ENCODE measurements at regions not wholly inside any gene's neighbourhood (a gene's known extent, or its start where the extent isn't known, plus 50 kb on each side); places are given as distances from the start of the nearest gene placed in this dataset.
"Not testable (repeated sequence)": the region's sequence is repeated elsewhere in the genome, so short reads cannot be mapped to it uniquely, and the experiment has no call there.

- in situ Hi-C loops (cut with HindIII; ENCODE audit: low pct_unique_long_range_greater_than_20kb, low sequenced_read_pairs) (no loop called here), intact Hi-C loops (cut with micrococcal nuclease; ENCODE audit: unreplicated experiment) (no loop called here)
- POLR2A ChIA-PET: no interaction called here
- ATAC-seq (no peak), DNase-seq (ENCODE audit: low read depth, low spot score) (no peak)
- Histone ChIP-seq H3K27ac (ENCODE audit: low read length) (no peak overlapping the region), H3K27me3 (ENCODE audit: control insufficient read depth, insufficient read depth, low read length) (no peaks in the 10 kb centered on the region), H3K4me3 (ENCODE audit: low read depth in 2 of 2, low read length in 2 of 2) (no peak overlapping the region), H3K36me3 (ENCODE audit: control insufficient read depth, insufficient read depth, low read length) (no peaks in the 10 kb centered on the region), H3K4me1 (ENCODE audit: control insufficient read depth, insufficient read depth, low read length) (no peaks in the 10 kb centered on the region), H3K9me3 (ENCODE audit: control insufficient read depth, insufficient read depth, low read depth, low read length) (no peaks in the 10 kb centered on the region)
- CTCF ChIA-PET: no interaction called here
- no TSS peak for BruUV-seq (replicated peaks)
- TF ChIP-seq POLR2AphosphoS5 (IDR thresholded peaks at IDR 0.05; ENCODE audit: low read depth, low read length): no peak
- no peak for TF ChIP-seq CTCF (IDR thresholded peaks at IDR 0.05)
- TF ChIP-seq SIN3A (IDR thresholded peaks at IDR 0.05; ENCODE audit: borderline replicate concordance, insufficient read depth, low read depth, low read length): no peak
- no peak for TF ChIP-seq REST (IDR thresholded peaks at IDR 0.05; ENCODE audit: insufficient read depth in 1 of 2, low read depth in 2 of 2, low read length in 1 of 2)
- no peak for TF ChIP-seq TCF7L2 (IDR thresholded peaks at IDR 0.05; ENCODE audit: low read depth, low read length)
These were observed 102.4 kb upstream of the CADM1 start for GRCh38 chr11:115606498-115607220.

GRCh38 chr11:115605871-115606497, 101.8 kb upstream of the CADM1 start:
- Histone ChIP-seq H3K9me3 (ENCODE audit: control insufficient read depth, insufficient read depth, low read depth, low read length) (no peaks in the 10 kb centered on the region), H3K4me3 (ENCODE audit: low read depth in 2 of 2, low read length in 2 of 2) (no peak overlapping the region), H3K27me3 (ENCODE audit: control insufficient read depth, insufficient read depth, low read length) (no peaks in the 10 kb centered on the region), H3K36me3 (ENCODE audit: control insufficient read depth, insufficient read depth, low read length) (no peaks in the 10 kb centered on the region), H3K27ac (ENCODE audit: low read length) (no peak overlapping the region), H3K4me1 (ENCODE audit: control insufficient read depth, insufficient read depth, low read length) (no peaks in the 10 kb centered on the region)
- ATAC-seq (no peak), DNase-seq (ENCODE audit: low read depth, low spot score) (no peak)
- CTCF ChIA-PET: no interaction called here
- POLR2A ChIA-PET: no interaction called here
- no peak for TF ChIP-seq POLR2AphosphoS5 (IDR thresholded peaks at IDR 0.05; ENCODE audit: low read depth, low read length)
- no TSS peak for BruUV-seq (replicated peaks)
- in situ Hi-C loops (cut with HindIII; ENCODE audit: low pct_unique_long_range_greater_than_20kb, low sequenced_read_pairs) (no loop called here), intact Hi-C loops (cut with micrococcal nuclease; ENCODE audit: unreplicated experiment) (no loop called here)

GRCh38 chr11:115605397-115605796, 101.2 kb upstream of the CADM1 start:
- POLR2A ChIA-PET; BruUV-seq (replicated peaks); ATAC-seq; H3K4me1 ChIP-seq (ENCODE audit: control insufficient read depth, insufficient read depth, low read length); H3K36me3 ChIP-seq (ENCODE audit: control insufficient read depth, insufficient read depth, low read length); H3K9me3 ChIP-seq (ENCODE audit: control insufficient read depth, insufficient read depth, low read depth, low read length); DNase-seq (ENCODE audit: low read depth, low spot score); H3K4me3 ChIP-seq (ENCODE audit: low read depth in 2 of 2, low read length in 2 of 2); H3K27me3 ChIP-seq (ENCODE audit: control insufficient read depth, insufficient read depth, low read length); intact Hi-C loops (cut with micrococcal nuclease; ENCODE audit: unreplicated experiment); H3K27ac ChIP-seq (ENCODE audit: low read length); CTCF ChIA-PET; in situ Hi-C loops (cut with HindIII; ENCODE audit: low pct_unique_long_range_greater_than_20kb, low sequenced_read_pairs): not testable (repeated sequence)
